ENCODE measurements at regions not wholly inside any gene's neighbourhood (a gene's known extent, or its start where the extent isn't known, plus 50 kb on each side); places are given as distances from the start of the nearest gene placed in this dataset.

GRCh38 chr6:164166996-164167395 is 752.5 kb downstream of the QKI start:
- no peak for DNase-seq (ENCODE audit: low read depth)
- TF ChIP-seq CTCF (IDR thresholded peaks at IDR 0.05; ENCODE audit: control insufficient read depth, extremely low read depth, insufficient read depth), result no peak
- H3K4me3 ChIP-seq (ENCODE audit: low read depth, low read length), result no peak overlapping the region

GRCh38 chr6:164166515-164166914 is 752.0 kb downstream of the QKI start:
- no peak for TF ChIP-seq CTCF (IDR thresholded peaks at IDR 0.05; ENCODE audit: control insufficient read depth, extremely low read depth, insufficient read depth)
- H3K4me3 ChIP-seq (ENCODE audit: low read depth, low read length), result no peak overlapping the region
- no peak for DNase-seq (ENCODE audit: low read depth)

GRCh38 chr6:164164876-164165275 is 750.4 kb downstream of the QKI start:
- TF ChIP-seq CTCF (IDR thresholded peaks at IDR 0.05; ENCODE audit: control insufficient read depth, extremely low read depth, insufficient read depth), result no peak
- H3K4me3 ChIP-seq (ENCODE audit: low read depth, low read length), result no peak overlapping the region
- no peak for DNase-seq (ENCODE audit: low read depth)

GRCh38 chr6:164163239-164163638 is 748.7 kb downstream of the QKI start:
- no peak overlapping the region for H3K4me3 ChIP-seq (ENCODE audit: low read depth, low read length)
- no peak for DNase-seq (ENCODE audit: low read depth)
- TF ChIP-seq CTCF (IDR thresholded peaks at IDR 0.05; ENCODE audit: control insufficient read depth, extremely low read depth, insufficient read depth), result no peak

- H3K4me3 ChIP-seq (ENCODE audit: low read depth, low read length), result no peak overlapping the region
- no peak for DNase-seq (ENCODE audit: low read depth)
- no peak for TF ChIP-seq CTCF (IDR thresholded peaks at IDR 0.05; ENCODE audit: control insufficient read depth, extremely low read depth, insufficient read depth)
Measured at GRCh38 chr6:164159061-164159460, 744.5 kb downstream of the QKI start.

- no peak for TF ChIP-seq CTCF (IDR thresholded peaks at IDR 0.05; ENCODE audit: control insufficient read depth, extremely low read depth, insufficient read depth)
- no peak for DNase-seq (ENCODE audit: low read depth)
- no peak overlapping the region for H3K4me3 ChIP-seq (ENCODE audit: low read depth, low read length)
Measured at GRCh38 chr6:164154588-164154987, 740.1 kb downstream of the QKI start.

GRCh38 chr6:164152611-164153010 is 738.1 kb downstream of the QKI start:
- no peak overlapping the region for H3K4me3 ChIP-seq (ENCODE audit: low read depth, low read length)
- DNase-seq (ENCODE audit: low read depth), result no peak
- TF ChIP-seq CTCF (IDR thresholded peaks at IDR 0.05; ENCODE audit: control insufficient read depth, extremely low read depth, insufficient read depth), result no peak
